Glutamatergic neuron (in vitro differentiated cells): ENCODE measurements at regions not wholly inside any gene's neighbourhood (a gene's known extent, or its start where the extent isn't known, plus 50 kb on each side); places are given as distances from the start of the nearest gene placed in this dataset.

Experiments used
- DNase-seq: peaks from one replicate; pipeline ENCODE4 v3.0.0; 2022
- H3K27ac Mint-ChIP-seq: one replicate; pipeline ENCODE4 v1.8.0; 2020; ENCODE audit warnings: mild to moderate bottlenecking, mixed read lengths, inconsistent platforms; ENCODE audit not compliant: unreplicated experiment
- H3K27me3 Mint-ChIP-seq: one replicate; pipeline ENCODE4 v1.8.0; 2020; ENCODE audit warnings: mild to moderate bottlenecking, moderate library complexity, mixed read lengths, inconsistent platforms; ENCODE audit not compliant: unreplicated experiment
- H3K36me3 Mint-ChIP-seq: one replicate; pipeline ENCODE4 v1.8.0; 2020; ENCODE audit warnings: mild to moderate bottlenecking, mixed read lengths, inconsistent platforms; ENCODE audit not compliant: unreplicated experiment
- H3K4me1 Mint-ChIP-seq: one replicate; pipeline ENCODE4 v1.8.0; 2020; ENCODE audit warnings: mild to moderate bottlenecking, low read depth, mixed read lengths, inconsistent platforms; ENCODE audit not compliant: unreplicated experiment
- H3K4me3 Mint-ChIP-seq: one replicate; pipeline ENCODE4 v1.8.0; 2020; ENCODE audit warnings: mild to moderate bottlenecking, mixed read lengths, inconsistent platforms; ENCODE audit not compliant: unreplicated experiment
- H3K9me3 Mint-ChIP-seq: one replicate; pipeline ENCODE4 v1.8.0; 2020; ENCODE audit warnings: mild to moderate bottlenecking, moderate library complexity, mixed read lengths, inconsistent platforms; ENCODE audit not compliant: unreplicated experiment
- CTCF ChIP-seq: fragments of 200-600 bp; sonication (generic); IDR thresholded peaks from one replicate; pipeline ENCODE4 v1.5.0; 2021; ENCODE audit not compliant: partially characterized antibody, unreplicated experiment

GRCh38 chr10:4054656-4055435 lies 269.8 kb upstream of the KLF6 start:
- Mint-ChIP-seq H3K27me3 (no peaks in the 10 kb centered on the region), H3K36me3 (no peaks in the 10 kb centered on the region), H3K4me3 (no peak overlapping the region), H3K9me3 (peaks cover 2% of the 10 kb centered on the region), H3K4me1 (no peaks in the 10 kb centered on the region), H3K27ac (no peak overlapping the region)
- DNase-seq, result no peak
- no peak for TF ChIP-seq CTCF

GRCh38 chr10:4053940-4054339 lies 268.9 kb upstream of the KLF6 start:
- no peak overlapping the region for H3K27ac Mint-ChIP-seq
- H3K27me3 Mint-ChIP-seq, result no peaks in the 10 kb centered on the region
- H3K4me1 Mint-ChIP-seq, result no peaks in the 10 kb centered on the region
- no peak for TF ChIP-seq CTCF
- H3K9me3 Mint-ChIP-seq, result peaks cover 2% of the 10 kb centered on the region
- no peak for DNase-seq
- no peak overlapping the region for H3K4me3 Mint-ChIP-seq
- H3K36me3 Mint-ChIP-seq, result no peaks in the 10 kb centered on the region

GRCh38 chr10:4051641-4052151 lies 266.7 kb upstream of the KLF6 start:
- Mint-ChIP-seq H3K9me3 (peaks cover 2% of the 10 kb centered on the region), H3K27me3 (no peaks in the 10 kb centered on the region), H3K4me1 (no peaks in the 10 kb centered on the region), H3K4me3 (no peak overlapping the region), H3K36me3 (no peaks in the 10 kb centered on the region), H3K27ac (no peak overlapping the region)
- DNase-seq, result no peak
- no peak for TF ChIP-seq CTCF

- TF ChIP-seq CTCF, result no peak
- H3K27me3 Mint-ChIP-seq, result no peaks in the 10 kb centered on the region
- no peak overlapping the region for H3K4me3 Mint-ChIP-seq
- H3K27ac Mint-ChIP-seq, result no peak overlapping the region
- H3K36me3 Mint-ChIP-seq, result no peaks in the 10 kb centered on the region
- H3K4me1 Mint-ChIP-seq, result no peaks in the 10 kb centered on the region
- no peaks in the 10 kb centered on the region for H3K9me3 Mint-ChIP-seq
- no peak for DNase-seq
These were observed 266.1 kb upstream of the KLF6 start for GRCh38 chr10:4051011-4051640.

GRCh38 chr10:4050061-4050460 lies 265.1 kb upstream of the KLF6 start:
- no peaks in the 10 kb centered on the region for H3K4me1 Mint-ChIP-seq
- no peaks in the 10 kb centered on the region for H3K27me3 Mint-ChIP-seq
- no peak overlapping the region for H3K27ac Mint-ChIP-seq
- DNase-seq, result no peak
- no peak for TF ChIP-seq CTCF
- no peak overlapping the region for H3K4me3 Mint-ChIP-seq
- H3K36me3 Mint-ChIP-seq, result no peaks in the 10 kb centered on the region
- H3K9me3 Mint-ChIP-seq, result no peaks in the 10 kb centered on the region
